ENCODE measurements at regions not wholly inside any gene's neighbourhood (a gene's known extent, or its start where the extent isn't known, plus 50 kb on each side); places are given as distances from the start of the nearest gene placed in this dataset.

GRCh38 chr3:31436830-31437229, 95.9 kb upstream of the STT3B start:
- DNase-seq (ENCODE audit: low spot score): no peak
- Histone ChIP-seq H3K36me3 (replicated peaks; ENCODE audit: insufficient read depth, low read depth) (no peaks in the 10 kb centered on the region), H2AFZ (no peak overlapping the region), H3K27ac (no peak overlapping the region), H3K27me3 (no peaks in the 10 kb centered on the region), H4K20me1 (ENCODE audit: insufficient read depth, poor library complexity, severe bottlenecking) (no peaks in the 10 kb centered on the region), H3K4me2 (no peak overlapping the region), H3K9me2 (replicated peaks; ENCODE audit: insufficient read depth) (no peaks in the 10 kb centered on the region), H3K9me3 (ENCODE audit: low read depth) (no peaks in the 10 kb centered on the region), H3K79me2 (no peaks in the 10 kb centered on the region), H3K4me3 (no peak overlapping the region), H3K4me1 (ENCODE audit: insufficient read depth) (no peaks in the 10 kb centered on the region)
- 96% methylated on average over 1 of the region's 1 CpG for WGBS (ENCODE audit: low lambda C conversion rate, missing lambda C conversion rate)
- TF ChIP-seq EZH2 (IDR thresholded peaks at IDR 0.05; ENCODE audit: borderline replicate concordance) (no peak), CTCF (IDR thresholded peaks at IDR 0.05; ENCODE audit: poor library complexity) (no peak), EZH2phosphoT487 (IDR thresholded peaks at IDR 0.05; ENCODE audit: low read depth, severe bottlenecking, unreplicated experiment) (no peak)

GRCh38 chr3:31438742-31439141, 94.0 kb upstream of the STT3B start:
- Histone ChIP-seq H3K27me3 (no peaks in the 10 kb centered on the region), H3K79me2 (no peaks in the 10 kb centered on the region), H4K20me1 (ENCODE audit: insufficient read depth, poor library complexity, severe bottlenecking) (no peaks in the 10 kb centered on the region), H2AFZ (no peak overlapping the region), H3K9me3 (ENCODE audit: low read depth) (no peaks in the 10 kb centered on the region), H3K27ac (no peak overlapping the region), H3K9me2 (replicated peaks; ENCODE audit: insufficient read depth) (no peaks in the 10 kb centered on the region), H3K4me3 (no peak overlapping the region), H3K4me2 (no peak overlapping the region), H3K4me1 (ENCODE audit: insufficient read depth) (no peaks in the 10 kb centered on the region), H3K36me3 (replicated peaks; ENCODE audit: insufficient read depth, low read depth) (no peaks in the 10 kb centered on the region)
- no peak for DNase-seq (ENCODE audit: low spot score)
- no peak for TF ChIP-seq CTCF (IDR thresholded peaks at IDR 0.05; ENCODE audit: poor library complexity)
- TF ChIP-seq EZH2 (IDR thresholded peaks at IDR 0.05; ENCODE audit: borderline replicate concordance): no peak
- TF ChIP-seq EZH2phosphoT487 (IDR thresholded peaks at IDR 0.05; ENCODE audit: low read depth, severe bottlenecking, unreplicated experiment): no peak
- WGBS (ENCODE audit: low lambda C conversion rate, missing lambda C conversion rate): 64% methylated on average over 2 of the region's 2 CpGs

- no peak overlapping the region for H3K4me3 ChIP-seq
- no peak for DNase-seq (ENCODE audit: low spot score)
- no peaks in the 10 kb centered on the region for H3K9me2 ChIP-seq (replicated peaks; ENCODE audit: insufficient read depth)
- no peaks in the 10 kb centered on the region for H4K20me1 ChIP-seq (ENCODE audit: insufficient read depth, poor library complexity, severe bottlenecking)
- 60% methylated on average over 3 of the region's 3 CpGs for WGBS (ENCODE audit: low lambda C conversion rate, missing lambda C conversion rate)
- no peak overlapping the region for H2AFZ ChIP-seq
- no peak for TF ChIP-seq CTCF (IDR thresholded peaks at IDR 0.05; ENCODE audit: poor library complexity)
- no peak for TF ChIP-seq EZH2 (IDR thresholded peaks at IDR 0.05; ENCODE audit: borderline replicate concordance)
- TF ChIP-seq EZH2phosphoT487 (IDR thresholded peaks at IDR 0.05; ENCODE audit: low read depth, severe bottlenecking, unreplicated experiment): no peak
- H3K36me3 ChIP-seq (replicated peaks; ENCODE audit: insufficient read depth, low read depth): no peaks in the 10 kb centered on the region
- H3K27ac ChIP-seq: no peak overlapping the region
- no peaks in the 10 kb centered on the region for H3K4me1 ChIP-seq (ENCODE audit: insufficient read depth)
- no peaks in the 10 kb centered on the region for H3K27me3 ChIP-seq
- no peaks in the 10 kb centered on the region for H3K9me3 ChIP-seq (ENCODE audit: low read depth)
- no peak overlapping the region for H3K4me2 ChIP-seq
- H3K79me2 ChIP-seq: no peaks in the 10 kb centered on the region
Observed at GRCh38 chr3:31439890-31440750, 92.6 kb upstream of the STT3B start.
